ENCODE measurements at regions not wholly inside any gene's neighbourhood (a gene's known extent, or its start where the extent isn't known, plus 50 kb on each side); places are given as distances from the start of the nearest gene placed in this dataset.

- Histone ChIP-seq H3K4me3 (ENCODE audit: insufficient read depth, low read length) (no peak overlapping the region), H3K9me3 (ENCODE audit: low read depth, low read length) (no peaks in the 10 kb centered on the region), H3K27ac (ENCODE audit: low read depth, low read length) (no peak overlapping the region), H3K4me1 (ENCODE audit: insufficient read depth, low read length) (no peaks in the 10 kb centered on the region), H3K36me3 (ENCODE audit: insufficient read depth, low read length) (no peaks in the 10 kb centered on the region), H3K27me3 (ENCODE audit: insufficient read depth, low read length) (no peaks in the 10 kb centered on the region), H4K20me1 (ENCODE audit: insufficient read depth, low read length) (no peaks in the 10 kb centered on the region), H3K79me2 (ENCODE audit: insufficient read depth, low read length) (no peaks in the 10 kb centered on the region), H2AFZ (ENCODE audit: low read length) (no peak overlapping the region), H3K4me2 (ENCODE audit: insufficient read depth, low read length) (no peak overlapping the region)
- DNase-seq (ENCODE audit: insufficient read length, low spot score, missing footprints): no peak
- TF ChIP-seq CTCF (IDR thresholded peaks at IDR 0.05; ENCODE audit: extremely low read depth, low read depth, low read length): no peak
Measured at GRCh38 chr5:45057564-45057963, 248.8 kb downstream of the MRPS30 start.

GRCh38 chr5:45060724-45061123, 252.0 kb downstream of the MRPS30 start:
- Histone ChIP-seq H3K9me3 (ENCODE audit: low read depth, low read length) (no peaks in the 10 kb centered on the region), H3K4me1 (ENCODE audit: insufficient read depth, low read length) (no peaks in the 10 kb centered on the region), H3K4me2 (ENCODE audit: insufficient read depth, low read length) (no peak overlapping the region), H3K79me2 (ENCODE audit: insufficient read depth, low read length) (no peaks in the 10 kb centered on the region), H4K20me1 (ENCODE audit: insufficient read depth, low read length) (no peaks in the 10 kb centered on the region), H2AFZ (ENCODE audit: low read length) (no peak overlapping the region), H3K36me3 (ENCODE audit: insufficient read depth, low read length) (no peaks in the 10 kb centered on the region), H3K4me3 (ENCODE audit: insufficient read depth, low read length) (no peak overlapping the region), H3K27me3 (ENCODE audit: insufficient read depth, low read length) (no peaks in the 10 kb centered on the region), H3K27ac (ENCODE audit: low read depth, low read length) (no peak overlapping the region)
- no peak for DNase-seq (ENCODE audit: insufficient read length, low spot score, missing footprints)
- no peak for TF ChIP-seq CTCF (IDR thresholded peaks at IDR 0.05; ENCODE audit: extremely low read depth, low read depth, low read length)

GRCh38 chr5:45062044-45062443, 253.3 kb downstream of the MRPS30 start:
- Histone ChIP-seq H3K27me3 (ENCODE audit: insufficient read depth, low read length) (no peaks in the 10 kb centered on the region), H3K4me2 (ENCODE audit: insufficient read depth, low read length) (no peak overlapping the region), H2AFZ (ENCODE audit: low read length) (no peak overlapping the region), H4K20me1 (ENCODE audit: insufficient read depth, low read length) (no peaks in the 10 kb centered on the region), H3K4me1 (ENCODE audit: insufficient read depth, low read length) (no peaks in the 10 kb centered on the region), H3K9me3 (ENCODE audit: low read depth, low read length) (no peaks in the 10 kb centered on the region), H3K27ac (ENCODE audit: low read depth, low read length) (no peak overlapping the region), H3K4me3 (ENCODE audit: insufficient read depth, low read length) (no peak overlapping the region), H3K36me3 (ENCODE audit: insufficient read depth, low read length) (no peaks in the 10 kb centered on the region), H3K79me2 (ENCODE audit: insufficient read depth, low read length) (no peaks in the 10 kb centered on the region)
- TF ChIP-seq CTCF (IDR thresholded peaks at IDR 0.05; ENCODE audit: extremely low read depth, low read depth, low read length): no peak
- no peak for DNase-seq (ENCODE audit: insufficient read length, low spot score, missing footprints)

GRCh38 chr5:45081082-45081481, 272.3 kb downstream of the MRPS30 start:
- no peak for TF ChIP-seq CTCF (IDR thresholded peaks at IDR 0.05; ENCODE audit: extremely low read depth, low read depth, low read length)
- Histone ChIP-seq H3K36me3 (ENCODE audit: insufficient read depth, low read length) (no peaks in the 10 kb centered on the region), H2AFZ (ENCODE audit: low read length) (no peak overlapping the region)

More at GRCh38 chr5:45081082-45081481, 272.3 kb downstream of the MRPS30 start:
- no peaks in the 10 kb centered on the region for H3K9me3 ChIP-seq (ENCODE audit: low read depth, low read length)
- DNase-seq (ENCODE audit: insufficient read length, low spot score, missing footprints): no peak
- no peak overlapping the region for H3K4me3 ChIP-seq (ENCODE audit: insufficient read depth, low read length)
- H4K20me1 ChIP-seq (ENCODE audit: insufficient read depth, low read length): no peaks in the 10 kb centered on the region
- H3K4me2 ChIP-seq (ENCODE audit: insufficient read depth, low read length): no peak overlapping the region
- H3K27ac ChIP-seq (ENCODE audit: low read depth, low read length): no peak overlapping the region
- H3K4me1 ChIP-seq (ENCODE audit: insufficient read depth, low read length): no peaks in the 10 kb centered on the region
- H3K27me3 ChIP-seq (ENCODE audit: insufficient read depth, low read length): no peaks in the 10 kb centered on the region
- H3K79me2 ChIP-seq (ENCODE audit: insufficient read depth, low read length): no peaks in the 10 kb centered on the region
